Neural cell (in vitro differentiated cells): ENCODE measurements at regions not wholly inside any gene's neighbourhood (a gene's known extent, or its start where the extent isn't known, plus 50 kb on each side); places are given as distances from the start of the nearest gene placed in this dataset.

Experiments
- EP300 ChIP-seq: fragments of 450-650 bp; conservative IDR thresholded peaks from 2 replicates; pipeline ENCODE4 v1.6.1; 2014; ENCODE audit warnings: antibody characterized with exemption, mild to moderate bottlenecking, moderate library complexity; ENCODE audit not compliant: poor library complexity, severe bottlenecking
- EZH2 ChIP-seq: fragments of 200-600, 300-800 bp; shearing (Covaris generic), sonication (generic); IDR thresholded peaks from 2 replicates; pipeline ENCODE4 v1.6.1; 2014; ENCODE audit warnings: antibody characterized with exemption, low read length, borderline replicate concordance, mild to moderate bottlenecking; ENCODE audit not compliant: insufficient read depth, poor library complexity, severe bottlenecking
- POLR2AphosphoS5 ChIP-seq: IDR thresholded peaks from 2 replicates; pipeline ENCODE4 v1.6.1; 2012
- RAD21 ChIP-seq: fragments of 450-650 bp; conservative IDR thresholded peaks from 2 replicates; pipeline ENCODE4 v1.6.1; 2014; ENCODE audit warnings: antibody characterized with exemption, mild to moderate bottlenecking, moderate library complexity
- SMC3 ChIP-seq: fragments of 450-650 bp; conservative IDR thresholded peaks from 2 replicates; pipeline ENCODE4 v1.6.1; 2014; ENCODE audit warnings: antibody characterized with exemption, mild to moderate bottlenecking, moderate library complexity; ENCODE audit not compliant: poor library complexity
- TAF1 ChIP-seq: IDR thresholded peaks from 2 replicates; pipeline ENCODE4 v1.6.1; 2012; ENCODE audit warnings: low read depth
- TF ChIP-seq, protein P1 (sequence below): fragments of 450-650 bp; IDR thresholded peaks from 2 replicates; pipeline ENCODE4 v1.5.1; 2014; ENCODE audit warnings: antibody characterized with exemption, mild to moderate bottlenecking, moderate library complexity; ENCODE audit not compliant: poor library complexity, severe bottlenecking
- TF ChIP-seq, protein P2 (sequence below): IDR thresholded peaks from 2 replicates; pipeline ENCODE4 v1.6.1; 2012; ENCODE audit warnings: borderline replicate concordance

DNA sequence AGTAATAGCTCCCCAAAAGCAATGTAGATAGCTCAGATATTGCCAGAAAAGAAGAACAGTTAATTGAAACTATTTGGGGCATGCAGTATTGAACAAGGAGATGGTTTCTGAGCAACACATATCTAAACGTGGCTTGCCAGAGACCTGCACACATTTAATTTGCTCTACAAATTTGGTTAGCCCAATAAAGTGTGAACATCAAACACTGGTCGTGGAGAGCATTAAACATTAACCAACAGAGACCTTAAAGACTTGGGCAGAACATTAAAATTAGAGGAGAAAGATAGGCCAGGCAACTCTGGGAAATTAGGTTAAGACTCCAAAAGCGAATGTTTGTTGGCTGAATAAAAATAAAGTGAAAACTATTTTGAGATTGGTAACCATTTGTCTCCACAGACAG lies 61.6 kb upstream of the ARID5B start:
- TF ChIP-seq, protein P1, sequence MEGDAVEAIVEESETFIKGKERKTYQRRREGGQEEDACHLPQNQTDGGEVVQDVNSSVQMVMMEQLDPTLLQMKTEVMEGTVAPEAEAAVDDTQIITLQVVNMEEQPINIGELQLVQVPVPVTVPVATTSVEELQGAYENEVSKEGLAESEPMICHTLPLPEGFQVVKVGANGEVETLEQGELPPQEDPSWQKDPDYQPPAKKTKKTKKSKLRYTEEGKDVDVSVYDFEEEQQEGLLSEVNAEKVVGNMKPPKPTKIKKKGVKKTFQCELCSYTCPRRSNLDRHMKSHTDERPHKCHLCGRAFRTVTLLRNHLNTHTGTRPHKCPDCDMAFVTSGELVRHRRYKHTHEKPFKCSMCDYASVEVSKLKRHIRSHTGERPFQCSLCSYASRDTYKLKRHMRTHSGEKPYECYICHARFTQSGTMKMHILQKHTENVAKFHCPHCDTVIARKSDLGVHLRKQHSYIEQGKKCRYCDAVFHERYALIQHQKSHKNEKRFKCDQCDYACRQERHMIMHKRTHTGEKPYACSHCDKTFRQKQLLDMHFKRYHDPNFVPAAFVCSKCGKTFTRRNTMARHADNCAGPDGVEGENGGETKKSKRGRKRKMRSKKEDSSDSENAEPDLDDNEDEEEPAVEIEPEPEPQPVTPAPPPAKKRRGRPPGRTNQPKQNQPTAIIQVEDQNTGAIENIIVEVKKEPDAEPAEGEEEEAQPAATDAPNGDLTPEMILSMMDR = no peak
- TF ChIP-seq EP300 = no peak
- TF ChIP-seq SMC3 = no peak
- no peak for TF ChIP-seq EZH2
- TF ChIP-seq, protein P2, sequence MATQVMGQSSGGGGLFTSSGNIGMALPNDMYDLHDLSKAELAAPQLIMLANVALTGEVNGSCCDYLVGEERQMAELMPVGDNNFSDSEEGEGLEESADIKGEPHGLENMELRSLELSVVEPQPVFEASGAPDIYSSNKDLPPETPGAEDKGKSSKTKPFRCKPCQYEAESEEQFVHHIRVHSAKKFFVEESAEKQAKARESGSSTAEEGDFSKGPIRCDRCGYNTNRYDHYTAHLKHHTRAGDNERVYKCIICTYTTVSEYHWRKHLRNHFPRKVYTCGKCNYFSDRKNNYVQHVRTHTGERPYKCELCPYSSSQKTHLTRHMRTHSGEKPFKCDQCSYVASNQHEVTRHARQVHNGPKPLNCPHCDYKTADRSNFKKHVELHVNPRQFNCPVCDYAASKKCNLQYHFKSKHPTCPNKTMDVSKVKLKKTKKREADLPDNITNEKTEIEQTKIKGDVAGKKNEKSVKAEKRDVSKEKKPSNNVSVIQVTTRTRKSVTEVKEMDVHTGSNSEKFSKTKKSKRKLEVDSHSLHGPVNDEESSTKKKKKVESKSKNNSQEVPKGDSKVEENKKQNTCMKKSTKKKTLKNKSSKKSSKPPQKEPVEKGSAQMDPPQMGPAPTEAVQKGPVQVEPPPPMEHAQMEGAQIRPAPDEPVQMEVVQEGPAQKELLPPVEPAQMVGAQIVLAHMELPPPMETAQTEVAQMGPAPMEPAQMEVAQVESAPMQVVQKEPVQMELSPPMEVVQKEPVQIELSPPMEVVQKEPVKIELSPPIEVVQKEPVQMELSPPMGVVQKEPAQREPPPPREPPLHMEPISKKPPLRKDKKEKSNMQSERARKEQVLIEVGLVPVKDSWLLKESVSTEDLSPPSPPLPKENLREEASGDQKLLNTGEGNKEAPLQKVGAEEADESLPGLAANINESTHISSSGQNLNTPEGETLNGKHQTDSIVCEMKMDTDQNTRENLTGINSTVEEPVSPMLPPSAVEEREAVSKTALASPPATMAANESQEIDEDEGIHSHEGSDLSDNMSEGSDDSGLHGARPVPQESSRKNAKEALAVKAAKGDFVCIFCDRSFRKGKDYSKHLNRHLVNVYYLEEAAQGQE = no peak
- TF ChIP-seq RAD21 = no peak
- no peak for TF ChIP-seq POLR2AphosphoS5
- TF ChIP-seq TAF1 = no peak
